IMR-90 (cell line): ENCODE measurements at regions not wholly inside any gene's neighbourhood (a gene's known extent, or its start where the extent isn't known, plus 50 kb on each side); places are given as distances from the start of the nearest gene placed in this dataset.

Source experiments
- ATAC-seq: fragments of 200-7000 bp; cut with Tn5 transposase; 2 replicates; pipeline ENCODE4 v1.9.1; 2020; ENCODE audit warnings: low read depth, mild to moderate bottlenecking, moderate library complexity
- BruUV-seq: library from RNA; stranded (reverse); fragments of 400-500 nt; replicated peaks from 2 replicates; lab custom pipeline; 2021; lab: Mats Ljungman, UMichigan
- CTCF ChIA-PET: fragments of 300-600 bp; formaldehyde crosslinking; extraction: SDS; loops from one replicate; lab custom pipeline; 2021; ENCODE audit warnings: antibody characterized with exemption; lab: Yijun Ruan, JAX
- POLR2A ChIA-PET: fragments of 300-600 bp; sonication (Branson Sonifier 250); formaldehyde crosslinking; loops from one replicate; lab custom pipeline; 2022; ENCODE audit warnings: antibody characterized with exemption; ENCODE audit not compliant: unreplicated experiment; lab: Charles Lee
- DNase-seq: peaks from one replicate; pipeline ENCODE4 v3.0.0; 2013
- H2AFZ ChIP-seq: replicated peaks from 2 replicates; pipeline ENCODE3; 2013; ENCODE audit warnings: low read length, mild to moderate bottlenecking; ENCODE audit not compliant: poor library complexity
- H2AK5ac ChIP-seq: 2 replicates; pipeline ENCODE4 v1.6.1; 2013; ENCODE audit warnings: low read depth, low read length, inconsistent platforms
- H2AK9ac ChIP-seq: replicated peaks from 2 replicates; pipeline ENCODE3; 2013; ENCODE audit warnings: mild to moderate bottlenecking, low read depth, low read length, moderate library complexity; ENCODE audit not compliant: poor library complexity
- H2BK120ac ChIP-seq: 2 replicates; pipeline ENCODE4 v1.6.1; 2013; ENCODE audit warnings: low read depth, low read length, inconsistent platforms
- H2BK15ac ChIP-seq: 3 replicates; pipeline ENCODE4 v1.6.1; 2013; ENCODE audit warnings: low read depth, low read length, inconsistent platforms
- H2BK20ac ChIP-seq: 2 replicates; pipeline ENCODE4 v1.6.1; 2013; ENCODE audit warnings: low read depth, mild to moderate bottlenecking, inconsistent platforms, low read length, moderate library complexity
- H2BK5ac ChIP-seq: 2 replicates; pipeline ENCODE4 v1.6.1; 2013; ENCODE audit warnings: mild to moderate bottlenecking, low read depth, low read length, inconsistent platforms; ENCODE audit not compliant: poor library complexity, severe bottlenecking
- H3K14ac ChIP-seq: replicated peaks from 2 replicates; pipeline ENCODE4 v1.6.1; 2013; ENCODE audit warnings: low read depth, low read length, inconsistent platforms
- H3K18ac ChIP-seq: 2 replicates; pipeline ENCODE4 v1.6.1; 2013; ENCODE audit warnings: low read depth, low read length, control low read depth
- H3K23ac ChIP-seq: 2 replicates; pipeline ENCODE4 v1.6.1; 2013; ENCODE audit warnings: low read depth, low read length, inconsistent platforms
- H3K27ac ChIP-seq: 2 replicates; pipeline ENCODE4 v1.5.1; 2013; ENCODE audit warnings: mild to moderate bottlenecking, control low read depth, low read length; ENCODE audit not compliant: insufficient read depth
- H3K27me3 ChIP-seq: 2 replicates; pipeline ENCODE4 v1.6.1; 2013; ENCODE audit warnings: low read length; ENCODE audit not compliant: control insufficient read depth, insufficient read depth
- H3K36me3 ChIP-seq: 2 replicates; pipeline ENCODE4 v1.6.1; 2013; ENCODE audit warnings: low read length, mixed read lengths; ENCODE audit not compliant: control insufficient read depth, insufficient read depth
- H3K4ac ChIP-seq: 2 replicates; pipeline ENCODE4 v1.6.1; 2013; ENCODE audit warnings: low read depth, low read length, inconsistent platforms
- H3K4me1 ChIP-seq: 2 replicates; pipeline ENCODE4 v1.6.1; 2013; ENCODE audit warnings: low read length, mixed read lengths; ENCODE audit not compliant: control insufficient read depth, insufficient read depth
- H3K4me2 ChIP-seq: 2 replicates; pipeline ENCODE4 v1.6.1; 2013; ENCODE audit warnings: low read depth, mild to moderate bottlenecking, control low read depth, low read length, moderate library complexity
- H3K4me3 ChIP-seq: 2 replicates; pipeline ENCODE4 v1.5.1; 2013; ENCODE audit warnings: low read depth, mild to moderate bottlenecking, control low read depth, low read length, moderate library complexity; ENCODE audit not compliant: insufficient read depth
- H3K56ac ChIP-seq: 2 replicates; pipeline ENCODE4 v1.6.1; 2013; ENCODE audit warnings: low read length, inconsistent platforms; ENCODE audit not compliant: insufficient read depth; ENCODE audit errors: extremely low read depth
- H3K79me1 ChIP-seq, 2 experiments: 2 replicates each; pipeline ENCODE4 v1.6.1; 2013; ENCODE audit warnings: low read length in 2 of 2, inconsistent platforms in 1 of 2, low read depth in 1 of 2
- H3K9ac ChIP-seq: 2 replicates; pipeline ENCODE4 v1.6.1; 2013; ENCODE audit warnings: low read depth, low read length, control low read depth
- H3K9me1 ChIP-seq: 2 replicates; pipeline ENCODE4 v1.6.1; 2013; ENCODE audit warnings: low read length, inconsistent platforms; ENCODE audit not compliant: insufficient read depth
- H3K9me3 ChIP-seq: 2 replicates; pipeline ENCODE4 v1.6.1; 2013; ENCODE audit warnings: low read length; ENCODE audit not compliant: control insufficient read depth, insufficient read depth
- H4K20me1 ChIP-seq: 2 replicates; pipeline ENCODE4 v1.6.1; 2013; ENCODE audit warnings: low read length, inconsistent platforms; ENCODE audit not compliant: insufficient read depth
- H4K5ac ChIP-seq: 2 replicates; pipeline ENCODE4 v1.6.1; 2013; ENCODE audit warnings: mild to moderate bottlenecking, low read depth, low read length, control low read depth
- H4K8ac ChIP-seq, 2 experiments: 2 replicates each; pipeline ENCODE4 v1.6.1; 2013; ENCODE audit warnings: low read depth in 2 of 2, low read length in 2 of 2, control low read depth in 1 of 2, inconsistent platforms in 1 of 2
- H4K91ac ChIP-seq: 2 replicates; pipeline ENCODE4 v1.6.1; 2013; ENCODE audit warnings: low read depth, low read length, inconsistent platforms; ENCODE audit not compliant: insufficient read depth
- BHLHE40 ChIP-seq: fragments of 150-350 bp; IDR thresholded peaks from 2 replicates; pipeline ENCODE4 v1.6.1; 2016; ENCODE audit warnings: mild to moderate bottlenecking, low read depth, low read length
- CEBPB ChIP-seq: IDR thresholded peaks from 2 replicates; pipeline ENCODE4 v1.6.1; 2012; ENCODE audit warnings: low read depth, low read length, improper control_type of control experiment
- CHD1 ChIP-seq: IDR thresholded peaks from 2 replicates; pipeline ENCODE4 v1.6.1; 2012; ENCODE audit warnings: low read depth, low read length, improper control_type of control experiment
- FOS ChIP-seq: fragments of 150-350 bp; IDR thresholded peaks from 2 replicates; pipeline ENCODE4 v1.6.1; 2016; ENCODE audit warnings: low read depth, low read length
- MAFK ChIP-seq: IDR thresholded peaks from 2 replicates; pipeline ENCODE4 v1.6.1; 2012; ENCODE audit warnings: low read depth, low read length, improper control_type of control experiment
- MAZ ChIP-seq: IDR thresholded peaks from 2 replicates; pipeline ENCODE4 v1.6.1; 2012; ENCODE audit warnings: low read depth, mild to moderate bottlenecking, low read length, improper control_type of control experiment, moderate library complexity, borderline replicate concordance
- MXI1 ChIP-seq: IDR thresholded peaks from 2 replicates; pipeline ENCODE4 v1.6.1; 2012; ENCODE audit warnings: low read depth, mild to moderate bottlenecking, low read length, moderate library complexity, borderline replicate concordance
- NFE2L2 ChIP-seq: fragments of 150-350 bp; IDR thresholded peaks from 2 replicates; pipeline ENCODE4 v1.6.1; 2016; ENCODE audit warnings: low read depth, mild to moderate bottlenecking, low read length
- POLR2A ChIP-seq: IDR thresholded peaks from 2 replicates; pipeline ENCODE4 v1.6.1; 2012; ENCODE audit warnings: mild to moderate bottlenecking, low read depth, low read length
- RAD21 ChIP-seq: IDR thresholded peaks from 2 replicates; pipeline ENCODE4 v1.6.1; 2012; ENCODE audit warnings: low read length, improper control_type of control experiment
- RCOR1 ChIP-seq: IDR thresholded peaks from 2 replicates; pipeline ENCODE4 v1.6.1; 2012; ENCODE audit warnings: mild to moderate bottlenecking, low read length, improper control_type of control experiment; ENCODE audit not compliant: insufficient replicate concordance
- RFX5 ChIP-seq: IDR thresholded peaks from 2 replicates; pipeline ENCODE4 v1.8.0; 2012; ENCODE audit warnings: low read depth, mild to moderate bottlenecking, low read length, moderate library complexity
- SMC3 ChIP-seq: fragments of 150-350 bp; IDR thresholded peaks from 2 replicates; pipeline ENCODE4 v1.6.1; 2016; ENCODE audit warnings: low read depth, mild to moderate bottlenecking, antibody characterized with exemption, low read length, moderate library complexity
- USF2 ChIP-seq: fragments of 150-350 bp; IDR thresholded peaks from 2 replicates; pipeline ENCODE4 v1.6.1; 2017; ENCODE audit warnings: mild to moderate bottlenecking, antibody characterized with exemption, low read length, low read depth
- WGBS, 2 experiments: methylation state at CpG; one replicate each; pipeline versions ENCODE4 v1.1.5 to v1.1.7; 2013; ENCODE audit warnings: missing lambda C conversion rate in 2 of 2; ENCODE audit not compliant: insufficient read length in 1 of 2; ENCODE audit errors: extremely low coverage in 2 of 2; 5-methylcytosine and 5-hydroxymethylcytosine counted together
- dilution Hi-C: fragments of 300-500 bp; cut with HindIII; formaldehyde crosslinking; loops from one replicate; pipeline ENCODE4 v1.14.3; 2018; ENCODE audit warnings: low sequenced_read_pairs; ENCODE audit not compliant: unreplicated experiment
- in situ Hi-C: fragments of 300-500 bp; cut with MboI; formaldehyde crosslinking; loops from 3 replicates; pipeline ENCODE4 v1.14.3; 2019; ENCODE audit warnings: low sequenced_read_pairs, inconsistent platforms, mixed read lengths
- intact Hi-C: fragments of 100-400 bp; cut with micrococcal nuclease; formaldehyde crosslinking; loops from 2 replicates; pipeline ENCODE4 v1.10.0; 2022
- TF ChIP-seq, protein P1 (sequence below): conservative IDR thresholded peaks from 2 replicates; pipeline ENCODE4 v1.5.1; 2012; ENCODE audit warnings: mild to moderate bottlenecking, low read depth, low read length, improper control_type of control experiment
- TF ChIP-seq, protein P2 (sequence below): fragments of 150-350 bp; IDR thresholded peaks from 2 replicates; pipeline ENCODE4 v1.6.1; 2016; ENCODE audit warnings: low read depth, mild to moderate bottlenecking, low read length, moderate library complexity, borderline replicate concordance

GRCh38 chr5:93008502-93009207 lies 572.4 kb downstream of the NR2F1-AS1 start:
- H3K9me1 ChIP-seq, result no peaks in the 10 kb centered on the region
- no peak overlapping the region for H3K56ac ChIP-seq
- intact Hi-C loops (no loop called here), dilution Hi-C loops (no loop called here), in situ Hi-C loops (no loop called here)
- no peak overlapping the region for H2AK9ac ChIP-seq
- POLR2A ChIA-PET, result no interaction called here
- TF ChIP-seq MXI1 (no peak), NFE2L2 (no peak), RAD21 (no peak), FOS (no peak), SMC3 (no peak), RFX5 (no peak), USF2 (no peak), CEBPB (no peak), CHD1 (no peak), RCOR1 (no peak), MAZ (no peak), POLR2A (no peak), BHLHE40 (no peak), MAFK (no peak)
- TF ChIP-seq, protein P1, sequence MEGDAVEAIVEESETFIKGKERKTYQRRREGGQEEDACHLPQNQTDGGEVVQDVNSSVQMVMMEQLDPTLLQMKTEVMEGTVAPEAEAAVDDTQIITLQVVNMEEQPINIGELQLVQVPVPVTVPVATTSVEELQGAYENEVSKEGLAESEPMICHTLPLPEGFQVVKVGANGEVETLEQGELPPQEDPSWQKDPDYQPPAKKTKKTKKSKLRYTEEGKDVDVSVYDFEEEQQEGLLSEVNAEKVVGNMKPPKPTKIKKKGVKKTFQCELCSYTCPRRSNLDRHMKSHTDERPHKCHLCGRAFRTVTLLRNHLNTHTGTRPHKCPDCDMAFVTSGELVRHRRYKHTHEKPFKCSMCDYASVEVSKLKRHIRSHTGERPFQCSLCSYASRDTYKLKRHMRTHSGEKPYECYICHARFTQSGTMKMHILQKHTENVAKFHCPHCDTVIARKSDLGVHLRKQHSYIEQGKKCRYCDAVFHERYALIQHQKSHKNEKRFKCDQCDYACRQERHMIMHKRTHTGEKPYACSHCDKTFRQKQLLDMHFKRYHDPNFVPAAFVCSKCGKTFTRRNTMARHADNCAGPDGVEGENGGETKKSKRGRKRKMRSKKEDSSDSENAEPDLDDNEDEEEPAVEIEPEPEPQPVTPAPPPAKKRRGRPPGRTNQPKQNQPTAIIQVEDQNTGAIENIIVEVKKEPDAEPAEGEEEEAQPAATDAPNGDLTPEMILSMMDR, result no peak
- TF ChIP-seq, protein P2, sequence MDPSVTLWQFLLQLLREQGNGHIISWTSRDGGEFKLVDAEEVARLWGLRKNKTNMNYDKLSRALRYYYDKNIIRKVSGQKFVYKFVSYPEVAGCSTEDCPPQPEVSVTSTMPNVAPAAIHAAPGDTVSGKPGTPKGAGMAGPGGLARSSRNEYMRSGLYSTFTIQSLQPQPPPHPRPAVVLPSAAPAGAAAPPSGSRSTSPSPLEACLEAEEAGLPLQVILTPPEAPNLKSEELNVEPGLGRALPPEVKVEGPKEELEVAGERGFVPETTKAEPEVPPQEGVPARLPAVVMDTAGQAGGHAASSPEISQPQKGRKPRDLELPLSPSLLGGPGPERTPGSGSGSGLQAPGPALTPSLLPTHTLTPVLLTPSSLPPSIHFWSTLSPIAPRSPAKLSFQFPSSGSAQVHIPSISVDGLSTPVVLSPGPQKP, result no peak
- H3K23ac ChIP-seq, result no peak overlapping the region
- no TSS peak for BruUV-seq
- no peak overlapping the region for H3K4me3 ChIP-seq
- WGBS, 2 experiments, result 100% methylated on average over 1 of the region's 7 CpGs; no CpG with 5 or more reads in 1 of the 2 experiments
- H3K18ac ChIP-seq, result no peak overlapping the region
- no peak overlapping the region for H2BK15ac ChIP-seq
- H2AK5ac ChIP-seq, result no peak overlapping the region
- no peaks in the 10 kb centered on the region for H3K9me3 ChIP-seq
- no peak overlapping the region for H3K9ac ChIP-seq
- H4K5ac ChIP-seq, result no peak overlapping the region
- no peak overlapping the region for H2BK5ac ChIP-seq
- H3K4me1 ChIP-seq, result no peaks in the 10 kb centered on the region
- H3K27me3 ChIP-seq, result no peaks in the 10 kb centered on the region
- H2BK20ac ChIP-seq, result no peak overlapping the region
- H3K14ac ChIP-seq, result no peak overlapping the region
- no peaks in the 10 kb centered on the region for H3K36me3 ChIP-seq
- no peak overlapping the region for H2BK120ac ChIP-seq
- no peaks in the 10 kb centered on the region for H4K20me1 ChIP-seq
- H3K27ac ChIP-seq, result no peak overlapping the region
- H3K79me1 ChIP-seq, result no peaks in the 10 kb centered on the region
- no peak overlapping the region for H2AFZ ChIP-seq
- ATAC-seq (no peak), DNase-seq (no peak)
- no peak overlapping the region for H4K8ac ChIP-seq
- H3K4ac ChIP-seq, result no peak overlapping the region
- CTCF ChIA-PET, result no interaction called here
- no peak overlapping the region for H3K4me2 ChIP-seq
- H4K91ac ChIP-seq, result no peak overlapping the region
